ENCODE measurements at regions not wholly inside any gene's neighbourhood (a gene's known extent, or its start where the extent isn't known, plus 50 kb on each side); places are given as distances from the start of the nearest gene placed in this dataset.

- Histone ChIP-seq H3K9ac (ENCODE audit: low read length) (no peak overlapping the region), H3K36me3 (ENCODE audit: control insufficient read depth, low read depth, low read length) (no peaks in the 10 kb centered on the region), H3K27ac (ENCODE audit: low read length) (no peak overlapping the region), H3K27me3 (ENCODE audit: control insufficient read depth, insufficient read depth, low read length) (no peaks in the 10 kb centered on the region), H3K4me1 (ENCODE audit: control insufficient read depth, low read depth, low read length) (no peaks in the 10 kb centered on the region), H3K9me3 (ENCODE audit: control insufficient read depth, low read depth, low read length) (no peaks in the 10 kb centered on the region), H3K4me3 (ENCODE audit: low read length) (no peak overlapping the region)
These were observed 530.6 kb downstream of the ANKRD7 start for GRCh38 chr7:118755067-118755625.

GRCh38 chr7:118757066-118757465 lies 532.6 kb downstream of the ANKRD7 start:
- Histone ChIP-seq H3K36me3 (ENCODE audit: control insufficient read depth, low read depth, low read length) (no peaks in the 10 kb centered on the region), H3K27ac (ENCODE audit: low read length) (no peak overlapping the region), H3K27me3 (ENCODE audit: control insufficient read depth, insufficient read depth, low read length) (no peaks in the 10 kb centered on the region), H3K4me3 (ENCODE audit: low read length) (no peak overlapping the region), H3K4me1 (ENCODE audit: control insufficient read depth, low read depth, low read length) (no peaks in the 10 kb centered on the region), H3K9ac (ENCODE audit: low read length) (no peak overlapping the region), H3K9me3 (ENCODE audit: control insufficient read depth, low read depth, low read length) (peaks cover 10% of the 10 kb centered on the region)

DNA sequence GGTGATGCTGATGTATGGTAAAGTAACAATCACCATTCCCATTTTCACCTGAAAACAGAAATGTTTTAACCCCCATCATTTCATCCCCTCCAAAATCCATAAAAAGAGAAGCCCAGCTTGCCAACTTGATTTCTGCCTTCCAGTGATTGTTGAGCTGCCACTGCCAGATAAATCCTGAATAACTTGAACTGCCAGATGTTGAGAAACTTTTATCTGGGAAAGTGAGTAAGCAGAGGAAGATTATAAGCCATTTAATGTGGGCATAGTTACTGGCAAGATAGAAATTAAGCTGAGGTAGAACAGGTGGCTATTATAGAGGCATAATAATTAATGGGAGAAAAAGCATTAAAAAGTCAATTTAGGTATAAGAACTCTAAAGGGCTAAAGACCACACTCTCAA lies 534.1 kb downstream of the ANKRD7 start:
- Histone ChIP-seq H3K36me3 (ENCODE audit: control insufficient read depth, low read depth, low read length) (no peaks in the 10 kb centered on the region), H3K4me3 (ENCODE audit: low read length) (no peak overlapping the region), H3K9me3 (ENCODE audit: control insufficient read depth, low read depth, low read length) (peaks cover 10% of the 10 kb centered on the region), H3K9ac (ENCODE audit: low read length) (no peak overlapping the region), H3K27me3 (ENCODE audit: control insufficient read depth, insufficient read depth, low read length) (no peaks in the 10 kb centered on the region), H3K4me1 (ENCODE audit: control insufficient read depth, low read depth, low read length) (no peaks in the 10 kb centered on the region), H3K27ac (ENCODE audit: low read length) (no peak overlapping the region)

- H3K9ac ChIP-seq (ENCODE audit: low read length) = no peak overlapping the region
- H3K4me1 ChIP-seq (ENCODE audit: control insufficient read depth, low read depth, low read length) = no peaks in the 10 kb centered on the region
- peaks cover 10% of the 10 kb centered on the region for H3K9me3 ChIP-seq (ENCODE audit: control insufficient read depth, low read depth, low read length)
- no peak overlapping the region for H3K4me3 ChIP-seq (ENCODE audit: low read length)
- no peak overlapping the region for H3K27ac ChIP-seq (ENCODE audit: low read length)
- no peaks in the 10 kb centered on the region for H3K27me3 ChIP-seq (ENCODE audit: control insufficient read depth, insufficient read depth, low read length)
- no peaks in the 10 kb centered on the region for H3K36me3 ChIP-seq (ENCODE audit: control insufficient read depth, low read depth, low read length)
These were observed 535.4 kb downstream of the ANKRD7 start for GRCh38 chr7:118759921-118760320.

DNA sequence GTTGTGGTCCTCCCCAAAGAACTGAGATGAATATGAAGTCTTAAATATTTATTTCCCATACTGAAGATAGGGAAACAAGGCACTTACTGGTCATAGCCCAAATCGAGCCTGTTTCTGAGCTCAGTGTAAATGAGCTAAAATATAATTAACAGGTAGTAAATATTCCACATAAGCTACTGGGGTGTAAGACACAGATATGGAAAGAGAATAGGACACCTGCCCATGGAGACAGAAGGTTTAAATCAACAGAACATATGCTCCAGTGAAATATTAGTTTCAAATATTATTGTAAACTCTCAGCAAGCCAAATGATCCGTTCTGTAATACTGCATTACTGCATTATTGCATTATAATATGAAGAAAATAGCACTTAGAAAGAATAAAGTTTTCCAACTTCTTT lies 537.9 kb downstream of the ANKRD7 start:
- H3K4me3 ChIP-seq (ENCODE audit: low read length) = no peak overlapping the region
- H3K36me3 ChIP-seq (ENCODE audit: control insufficient read depth, low read depth, low read length) = no peaks in the 10 kb centered on the region

GRCh38 chr7:118764221-118764620 lies 539.7 kb downstream of the ANKRD7 start:
- Histone ChIP-seq H3K27me3 (ENCODE audit: control insufficient read depth, insufficient read depth, low read length) (no peaks in the 10 kb centered on the region), H3K9ac (ENCODE audit: low read length) (no peak overlapping the region), H3K9me3 (ENCODE audit: control insufficient read depth, low read depth, low read length) (peaks cover 10% of the 10 kb centered on the region), H3K4me1 (ENCODE audit: control insufficient read depth, low read depth, low read length) (no peaks in the 10 kb centered on the region), H3K36me3 (ENCODE audit: control insufficient read depth, low read depth, low read length) (no peaks in the 10 kb centered on the region), H3K27ac (ENCODE audit: low read length) (no peak overlapping the region), H3K4me3 (ENCODE audit: low read length) (no peak overlapping the region)

More for the DNA sequence above, 537.9 kb downstream of the ANKRD7 start:
- Histone ChIP-seq H3K9ac (ENCODE audit: low read length) (no peak overlapping the region), H3K27me3 (ENCODE audit: control insufficient read depth, insufficient read depth, low read length) (no peaks in the 10 kb centered on the region), H3K27ac (ENCODE audit: low read length) (no peak overlapping the region), H3K9me3 (ENCODE audit: control insufficient read depth, low read depth, low read length) (peaks cover 10% of the 10 kb centered on the region), H3K4me1 (ENCODE audit: control insufficient read depth, low read depth, low read length) (no peaks in the 10 kb centered on the region)

DNA sequence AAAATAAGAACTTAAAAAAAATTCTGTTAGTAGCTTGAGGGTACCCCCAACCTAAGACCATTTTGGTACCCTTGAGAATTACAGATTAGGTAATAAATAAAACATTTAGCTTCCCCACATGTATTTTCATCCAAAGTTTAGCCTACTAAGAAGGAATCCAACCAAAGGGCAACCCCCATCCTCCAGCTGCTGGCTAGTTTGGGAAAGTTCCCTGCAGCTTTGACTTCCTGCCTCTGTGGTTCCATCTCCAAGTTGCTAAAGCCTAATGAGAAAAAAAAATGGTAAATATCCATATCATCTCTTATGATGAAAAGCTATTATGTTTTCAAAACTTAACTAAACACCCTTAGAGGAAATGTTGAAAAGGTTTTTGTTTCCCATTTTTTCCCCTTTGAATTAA lies 547.2 kb downstream of the ANKRD7 start:
- Histone ChIP-seq H3K27ac (ENCODE audit: low read length) (no peak overlapping the region), H3K4me1 (ENCODE audit: control insufficient read depth, low read depth, low read length) (peaks cover 22% of the 10 kb centered on the region), H3K4me3 (ENCODE audit: low read length) (no peak overlapping the region), H3K9ac (ENCODE audit: low read length) (no peak overlapping the region), H3K9me3 (ENCODE audit: control insufficient read depth, low read depth, low read length) (no peaks in the 10 kb centered on the region), H3K27me3 (ENCODE audit: control insufficient read depth, insufficient read depth, low read length) (no peaks in the 10 kb centered on the region), H3K36me3 (ENCODE audit: control insufficient read depth, low read depth, low read length) (no peaks in the 10 kb centered on the region)

DNA sequence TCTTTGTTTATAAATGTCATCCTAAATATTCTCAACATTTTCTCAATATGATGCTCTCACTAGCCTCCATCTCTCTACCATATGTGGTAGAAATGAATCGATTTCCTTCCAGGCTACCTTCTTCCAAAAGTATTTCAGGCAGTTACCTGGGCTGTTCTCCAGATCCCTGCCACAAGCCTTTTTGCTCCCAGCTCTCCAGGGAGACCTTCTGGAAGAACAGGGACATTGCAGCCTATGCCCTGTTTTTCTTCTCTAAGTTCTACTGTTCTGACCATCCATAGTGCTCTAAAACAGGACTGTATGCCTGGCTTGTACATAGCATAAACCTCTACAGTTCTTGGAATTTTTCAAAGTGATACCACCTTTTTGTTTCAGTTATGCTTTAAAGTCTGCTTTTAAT lies 552.8 kb downstream of the ANKRD7 start:
- no peak overlapping the region for H3K27ac ChIP-seq (ENCODE audit: low read length)
- peaks cover 9% of the 10 kb centered on the region for H3K4me1 ChIP-seq (ENCODE audit: control insufficient read depth, low read depth, low read length)
- no peaks in the 10 kb centered on the region for H3K36me3 ChIP-seq (ENCODE audit: control insufficient read depth, low read depth, low read length)
- H3K27me3 ChIP-seq (ENCODE audit: control insufficient read depth, insufficient read depth, low read length) = no peaks in the 10 kb centered on the region
- no peaks in the 10 kb centered on the region for H3K9me3 ChIP-seq (ENCODE audit: control insufficient read depth, low read depth, low read length)
- no peak overlapping the region for H3K4me3 ChIP-seq (ENCODE audit: low read length)
- H3K9ac ChIP-seq (ENCODE audit: low read length) = no peak overlapping the region

GRCh38 chr7:118792682-118793081 lies 568.2 kb downstream of the ANKRD7 start:
- no peaks in the 10 kb centered on the region for H3K36me3 ChIP-seq (ENCODE audit: control insufficient read depth, low read depth, low read length)
- no peaks in the 10 kb centered on the region for H3K27me3 ChIP-seq (ENCODE audit: control insufficient read depth, insufficient read depth, low read length)
- H3K9me3 ChIP-seq (ENCODE audit: control insufficient read depth, low read depth, low read length) = no peaks in the 10 kb centered on the region

DNA sequence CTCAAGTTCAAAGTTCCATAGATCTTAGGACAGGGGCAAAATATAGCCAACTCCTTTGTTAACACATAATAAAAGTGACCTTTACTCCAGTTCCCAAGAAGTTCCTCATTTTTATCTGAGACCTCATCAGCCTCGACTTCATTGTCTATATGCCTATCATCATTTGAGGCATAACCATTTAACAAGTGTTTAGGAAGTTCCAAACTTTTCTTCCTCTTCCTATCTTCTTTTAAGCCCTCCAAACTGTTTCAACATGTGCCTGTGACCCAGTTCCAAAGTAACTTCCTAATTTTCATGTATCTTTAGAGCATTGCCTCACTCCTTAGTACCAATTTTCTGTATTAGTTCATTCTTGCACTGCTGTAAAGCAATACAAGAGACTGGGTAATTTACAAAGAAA lies 569.1 kb downstream of the ANKRD7 start:
- no peaks in the 10 kb centered on the region for H3K27me3 ChIP-seq (ENCODE audit: control insufficient read depth, insufficient read depth, low read length)
- H3K9me3 ChIP-seq (ENCODE audit: control insufficient read depth, low read depth, low read length) = no peaks in the 10 kb centered on the region
- H3K4me1 ChIP-seq (ENCODE audit: control insufficient read depth, low read depth, low read length) = no peaks in the 10 kb centered on the region
- H3K36me3 ChIP-seq (ENCODE audit: control insufficient read depth, low read depth, low read length) = no peaks in the 10 kb centered on the region
- no peak overlapping the region for H3K27ac ChIP-seq (ENCODE audit: low read length)
- H3K4me3 ChIP-seq (ENCODE audit: low read length) = no peak overlapping the region
- no peak overlapping the region for H3K9ac ChIP-seq (ENCODE audit: low read length)

More at GRCh38 chr7:118792682-118793081, 568.2 kb downstream of the ANKRD7 start:
- no peak overlapping the region for H3K4me3 ChIP-seq (ENCODE audit: low read length)
- no peak overlapping the region for H3K9ac ChIP-seq (ENCODE audit: low read length)
- peaks cover 9% of the 10 kb centered on the region for H3K4me1 ChIP-seq (ENCODE audit: control insufficient read depth, low read depth, low read length)
- H3K27ac ChIP-seq (ENCODE audit: low read length) = no peak overlapping the region

- H3K36me3 ChIP-seq (ENCODE audit: control insufficient read depth, low read depth, low read length) = no peaks in the 10 kb centered on the region
- H3K4me3 ChIP-seq (ENCODE audit: low read length) = no peak overlapping the region
- no peak overlapping the region for H3K27ac ChIP-seq (ENCODE audit: low read length)
- no peak overlapping the region for H3K9ac ChIP-seq (ENCODE audit: low read length)
- H3K4me1 ChIP-seq (ENCODE audit: control insufficient read depth, low read depth, low read length) = no peaks in the 10 kb centered on the region
- no peaks in the 10 kb centered on the region for H3K27me3 ChIP-seq (ENCODE audit: control insufficient read depth, insufficient read depth, low read length)
- H3K9me3 ChIP-seq (ENCODE audit: control insufficient read depth, low read depth, low read length) = no peaks in the 10 kb centered on the region
These were observed 569.9 kb downstream of the ANKRD7 start for GRCh38 chr7:118794419-118794818.

GRCh38 chr7:118801366-118801765 lies 576.9 kb downstream of the ANKRD7 start:
- Histone ChIP-seq H3K27ac (ENCODE audit: low read length) (no peak overlapping the region), H3K27me3 (ENCODE audit: control insufficient read depth, insufficient read depth, low read length) (no peaks in the 10 kb centered on the region), H3K36me3 (ENCODE audit: control insufficient read depth, low read depth, low read length) (no peaks in the 10 kb centered on the region), H3K9ac (ENCODE audit: low read length) (no peak overlapping the region), H3K4me3 (ENCODE audit: low read length) (no peak overlapping the region), H3K9me3 (ENCODE audit: control insufficient read depth, low read depth, low read length) (no peaks in the 10 kb centered on the region), H3K4me1 (ENCODE audit: control insufficient read depth, low read depth, low read length) (no peaks in the 10 kb centered on the region)

Measured in iPS-18a (cell line).